Inferior parietal cortex (tissue), 1 donor: ENCODE measurements at regions not wholly inside any gene's neighbourhood (a gene's known extent, or its start where the extent isn't known, plus 50 kb on each side); places are given as distances from the start of the nearest gene placed in this dataset.

ENCODE experiments used
- DNase-seq: peaks from one replicate; pipeline ENCODE4 v3.0.0-alpha.2; 2016; ENCODE audit errors: extremely low spot score

GRCh38 chr12:61011767-61012423 is 1248.3 kb upstream of the USP15 start:
- DNase-seq = no peak

DNA sequence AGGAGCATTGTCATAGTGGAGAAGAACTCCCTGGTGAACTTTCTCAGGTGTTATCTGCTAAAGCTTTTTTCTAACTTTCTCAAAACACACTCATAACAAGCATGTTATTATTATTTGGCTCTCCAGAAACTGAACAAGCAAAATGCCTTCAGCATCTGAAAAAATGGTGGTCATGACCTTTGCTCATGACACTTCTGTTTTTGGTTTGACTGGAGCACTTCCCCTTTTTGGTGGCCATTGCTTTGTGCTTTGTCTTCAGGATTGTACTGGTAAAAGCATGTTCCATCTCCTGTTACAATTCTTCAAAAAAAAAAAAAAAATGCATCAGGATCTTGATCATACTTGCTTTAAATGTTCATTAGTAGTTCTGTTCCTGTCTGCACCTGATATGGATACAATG is 1241.6 kb upstream of the USP15 start:
- DNase-seq = no peak

DNA sequence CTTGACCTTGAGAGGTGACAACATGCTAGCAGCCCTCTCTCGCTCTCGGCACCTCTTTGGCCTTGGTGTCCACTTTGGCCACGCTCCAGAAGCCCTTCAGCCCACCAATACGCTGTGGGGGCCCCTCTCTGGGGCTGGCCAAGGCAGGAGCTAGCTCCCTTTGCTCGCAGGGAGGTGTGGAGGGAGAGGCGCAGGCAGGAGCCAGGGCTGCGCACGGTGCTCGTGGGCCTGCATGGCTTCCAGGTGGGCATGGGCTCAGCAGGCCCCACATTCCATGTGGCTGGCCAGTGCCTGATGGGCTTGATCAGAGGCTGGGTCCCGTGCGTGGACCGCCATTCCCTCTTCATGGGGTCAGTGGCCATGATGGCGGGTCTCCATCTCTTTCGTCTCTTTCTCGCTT is 1237.0 kb upstream of the USP15 start:
- no peak for DNase-seq

DNA sequence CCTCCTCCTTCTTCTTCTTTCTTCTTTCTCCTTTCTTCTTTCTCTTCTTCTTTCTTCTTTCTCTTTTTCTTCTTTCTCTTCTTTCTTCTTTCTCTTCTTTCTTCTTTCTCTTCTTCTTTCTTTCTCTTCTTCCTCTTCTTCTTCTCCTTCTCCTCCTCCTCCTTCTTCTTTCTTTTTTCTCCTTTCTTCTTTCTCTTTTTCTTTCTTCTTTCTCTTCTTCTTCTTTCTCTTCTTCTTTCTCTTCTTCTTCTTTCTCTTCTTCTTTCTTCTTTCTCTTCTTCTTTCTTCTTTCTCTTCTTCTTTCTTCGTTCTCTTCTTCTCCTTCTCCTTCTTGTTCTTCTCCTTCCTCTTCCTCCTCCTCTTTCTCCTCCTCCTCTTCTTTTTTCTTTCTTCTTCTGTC is 1230.7 kb upstream of the USP15 start:
- no peak for DNase-seq

- no peak for DNase-seq
Observed at GRCh38 chr12:61037792-61038191, 1222.4 kb upstream of the USP15 start.

GRCh38 chr12:61043838-61044237 is 1216.4 kb upstream of the USP15 start:
- no peak for DNase-seq

GRCh38 chr12:61044766-61045165 is 1215.4 kb upstream of the USP15 start:
- no peak for DNase-seq

DNA sequence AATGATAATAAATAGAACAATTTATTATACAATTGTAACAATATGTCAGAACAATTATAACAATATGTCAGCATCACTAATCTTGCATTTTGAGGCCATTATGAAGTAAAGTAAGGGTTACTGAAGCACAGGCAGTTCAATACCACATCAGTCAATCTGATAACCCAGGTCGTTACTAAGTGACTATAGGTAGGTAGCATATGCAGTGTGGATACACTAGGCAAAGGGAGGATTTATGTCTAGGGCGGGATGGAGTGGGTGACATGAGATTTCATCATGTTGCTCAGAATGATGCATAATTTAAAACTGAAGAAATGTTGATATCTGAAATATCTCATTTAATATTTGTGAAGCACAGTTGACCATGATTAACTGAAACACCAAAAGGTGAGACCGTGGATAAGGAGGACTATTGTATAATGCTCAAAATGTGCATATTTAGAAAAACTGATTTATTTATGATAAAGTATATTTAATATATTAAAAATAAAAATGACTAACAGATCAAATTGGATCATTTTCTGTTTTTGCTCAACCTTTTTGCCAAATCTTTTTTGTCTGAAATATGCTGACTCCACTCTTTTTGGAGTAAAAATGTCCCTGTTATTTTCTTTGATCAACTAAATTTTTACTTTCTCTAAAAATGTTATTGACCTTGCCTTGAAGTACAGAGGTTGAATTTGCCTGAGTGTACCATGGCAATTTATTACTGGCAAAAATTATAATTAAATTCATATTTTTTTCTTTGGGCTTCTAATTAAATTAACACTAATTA is 1189.4 kb upstream of the USP15 start:
- no peak for DNase-seq

GRCh38 chr12:61072717-61073116 is 1187.5 kb upstream of the USP15 start:
- no peak for DNase-seq

- DNase-seq = no peak
Observed at GRCh38 chr12:61095111-61095510, 1165.1 kb upstream of the USP15 start.

- no peak for DNase-seq
Observed at GRCh38 chr12:61098031-61098580, 1162.1 kb upstream of the USP15 start.

GRCh38 chr12:61107118-61107517 is 1153.1 kb upstream of the USP15 start:
- no peak for DNase-seq

DNA sequence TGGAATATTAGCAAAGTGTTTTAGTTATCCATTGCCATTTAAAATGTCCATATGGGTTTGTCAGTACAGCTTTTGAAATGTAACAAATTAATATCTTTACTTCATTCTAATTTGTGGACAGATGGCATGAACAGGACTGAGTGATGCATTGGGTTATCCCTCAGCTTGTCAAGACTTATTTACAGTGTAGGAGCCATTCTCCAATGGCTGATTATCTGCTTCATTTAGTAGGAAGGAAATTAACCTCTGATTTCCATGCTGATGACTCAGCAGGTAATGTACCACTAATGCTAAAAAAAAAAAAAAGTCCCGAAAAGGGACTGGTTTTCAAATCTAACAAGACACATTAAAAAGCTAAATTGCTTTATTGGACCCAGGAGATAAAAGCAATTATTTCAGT is 1149.0 kb upstream of the USP15 start:
- no peak for DNase-seq

DNA sequence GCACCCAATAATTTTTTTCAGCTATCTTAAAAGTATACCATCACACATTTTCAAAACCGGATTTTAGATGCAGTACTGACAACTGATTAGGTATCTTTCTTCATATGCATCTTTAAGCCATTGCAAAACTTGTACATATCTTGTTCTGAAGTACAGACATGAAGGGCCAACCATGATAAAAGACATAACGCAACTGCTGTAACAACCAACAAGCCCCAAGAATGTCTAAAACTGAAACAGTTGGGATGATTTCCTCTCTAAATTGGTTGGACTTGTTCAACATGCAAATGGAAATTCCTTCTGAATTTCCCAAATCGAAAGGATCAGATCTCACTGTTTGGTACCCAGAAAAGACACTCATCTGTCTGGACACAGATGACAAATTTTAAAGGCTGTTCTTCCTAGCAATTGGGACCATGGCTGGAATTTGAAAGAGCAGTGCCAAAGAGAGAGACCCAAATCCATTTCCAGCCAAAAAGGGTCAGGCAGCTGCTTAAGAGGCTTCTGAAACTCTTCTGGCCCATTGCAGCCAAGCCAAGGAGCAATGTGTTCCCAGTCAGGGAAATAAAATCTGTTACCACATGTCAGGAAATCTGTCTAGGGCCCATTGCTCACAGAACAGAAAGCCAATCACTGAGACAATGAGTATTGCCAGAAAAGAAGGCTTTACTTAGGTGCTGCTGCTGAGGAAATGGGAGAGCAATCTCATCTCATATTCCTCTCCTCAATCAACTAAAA is 1122.4 kb upstream of the USP15 start:
- no peak for DNase-seq

- no peak for DNase-seq
Observed at GRCh38 chr12:61138415-61138759, 1121.8 kb upstream of the USP15 start.

DNA sequence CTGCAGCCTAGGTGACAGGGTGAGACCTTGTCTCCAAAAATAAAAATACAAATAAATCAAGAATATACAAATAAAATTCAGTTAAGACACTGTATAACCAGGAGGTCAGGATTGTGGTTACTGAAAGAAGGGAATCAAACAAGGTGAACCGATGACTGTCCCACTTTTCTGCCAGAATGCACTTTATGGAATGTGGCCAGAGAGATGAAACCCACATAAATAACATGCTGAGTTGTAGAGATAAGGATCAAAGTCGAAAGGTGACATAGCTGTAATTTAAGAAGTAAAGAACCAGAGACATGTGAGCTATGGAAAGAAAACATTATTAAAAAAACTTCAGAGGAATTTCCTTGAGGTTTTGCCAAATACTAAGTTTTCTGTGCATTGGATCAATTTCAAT is 1098.2 kb upstream of the USP15 start:
- DNase-seq = no peak

DNA sequence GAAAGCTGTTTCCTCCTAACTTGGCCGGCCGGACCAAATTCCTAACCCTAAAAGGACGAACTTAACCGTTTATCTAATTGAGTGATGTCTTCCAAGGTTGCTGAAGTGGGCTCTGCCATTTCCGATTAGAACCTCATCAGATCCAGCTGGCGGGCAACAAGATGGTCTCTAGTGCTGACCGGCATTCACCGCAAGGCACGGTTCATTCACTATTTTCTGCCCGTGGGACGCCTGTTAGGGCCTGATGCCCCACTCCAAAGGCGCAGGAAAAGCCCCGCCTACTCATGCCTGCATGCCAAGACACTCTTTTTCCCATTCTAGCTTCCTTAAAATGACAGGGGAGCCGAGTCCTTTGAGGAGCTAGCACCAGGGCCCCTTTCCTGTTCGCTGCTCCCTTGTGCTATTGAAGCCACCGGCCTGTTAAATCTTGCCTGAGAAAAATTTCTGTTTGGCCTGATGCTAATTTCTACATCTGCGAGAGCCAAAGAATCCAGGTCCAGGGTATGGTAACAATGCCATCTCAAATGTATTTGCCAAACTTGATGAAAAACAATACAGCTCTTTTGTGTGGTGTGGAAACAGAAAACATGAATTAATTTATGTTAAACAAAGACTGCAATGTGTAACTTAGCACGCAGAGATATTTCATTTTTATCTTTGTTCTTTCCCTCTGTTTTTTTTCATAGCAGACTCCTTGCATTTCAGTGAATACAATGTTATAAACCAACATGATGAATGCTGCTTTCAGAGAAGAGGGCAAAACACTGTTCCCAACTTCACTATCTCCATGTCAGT is 1071.2 kb upstream of the USP15 start:
- peak; percentile 26 for DNase-seq

- DNase-seq = no peak
Observed at GRCh38 chr12:61213646-61214045, 1046.6 kb upstream of the USP15 start.

- no peak for DNase-seq
Observed at GRCh38 chr12:61220337-61220736, 1039.9 kb upstream of the USP15 start.

GRCh38 chr12:61232040-61232439 is 1028.2 kb upstream of the USP15 start:
- no peak for DNase-seq

GRCh38 chr12:61250303-61250702 is 1009.9 kb upstream of the USP15 start:
- DNase-seq = no peak

DNA sequence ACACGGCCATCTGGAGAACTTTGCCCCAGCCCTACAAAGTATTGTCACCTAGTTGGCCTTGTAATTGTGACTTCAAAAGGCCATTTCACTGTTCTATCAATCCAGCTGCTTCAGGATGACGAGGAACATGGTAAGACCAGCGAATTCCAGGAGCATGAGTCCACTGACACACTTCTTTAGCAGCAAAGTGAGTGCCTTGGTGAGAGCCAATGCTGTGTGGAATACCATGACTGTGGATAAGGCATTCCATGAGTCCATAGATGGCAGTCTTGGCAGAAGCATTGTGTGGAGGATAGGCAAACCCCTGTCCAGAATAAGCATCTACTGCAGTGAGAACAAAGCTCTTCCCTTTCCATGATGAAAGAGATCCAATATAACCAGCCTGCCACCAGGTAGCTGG is 1009.1 kb upstream of the USP15 start:
- DNase-seq = no peak
